Kidney epithelial cell (primary cell): ENCODE measurements at regions not wholly inside any gene's neighbourhood (a gene's known extent, or its start where the extent isn't known, plus 50 kb on each side); places are given as distances from the start of the nearest gene placed in this dataset.

Source experiments
- DNase-seq: peaks from one replicate; pipeline ENCODE4 v3.0.0-alpha.2; 2010; ENCODE audit warnings: low read depth
- H3K27me3 ChIP-seq: 2 replicates; pipeline ENCODE4 v1.6.0; 2011; ENCODE audit warnings: low read length; ENCODE audit not compliant: control insufficient read depth, insufficient read depth
- H3K36me3 ChIP-seq: 2 replicates; pipeline ENCODE4 v1.5.1; 2011; ENCODE audit warnings: low read length; ENCODE audit not compliant: control insufficient read depth, insufficient read depth
- H3K4me3 ChIP-seq: 2 replicates; pipeline ENCODE4 v1.5.1; 2011; ENCODE audit warnings: low read depth, mild to moderate bottlenecking, control low read depth, low read length
- TF ChIP-seq, protein P1 (sequence below): IDR thresholded peaks from 2 replicates; pipeline ENCODE4 v1.5.1; 2011; ENCODE audit warnings: mild to moderate bottlenecking, moderate library complexity, low read length, control low read depth, inconsistent platforms; ENCODE audit not compliant: insufficient read depth, poor library complexity, severe bottlenecking

DNA sequence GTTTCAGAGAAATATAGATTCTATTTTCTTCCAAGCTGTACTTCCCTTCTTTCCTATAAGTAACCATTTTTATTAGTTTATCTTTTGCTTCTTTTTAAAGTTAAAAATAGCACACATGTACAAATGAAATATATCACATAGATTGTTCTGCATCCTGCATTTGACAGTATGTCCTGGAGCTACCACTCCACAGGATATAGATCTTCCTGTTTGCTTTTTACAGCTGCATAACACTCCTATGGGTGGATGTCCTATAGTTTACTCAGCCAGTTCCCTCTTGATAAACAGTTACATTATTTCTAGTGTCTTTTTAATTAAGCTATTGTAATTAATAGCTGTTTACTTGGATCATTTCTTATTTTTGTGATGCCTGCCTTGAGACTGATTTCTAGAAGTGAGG lies 301.6 kb upstream of the DDX53 start:
- Histone ChIP-seq H3K4me3 (no peak overlapping the region), H3K27me3 (no peaks in the 10 kb centered on the region), H3K36me3 (no peaks in the 10 kb centered on the region)
- no peak for DNase-seq
- TF ChIP-seq, protein P1, sequence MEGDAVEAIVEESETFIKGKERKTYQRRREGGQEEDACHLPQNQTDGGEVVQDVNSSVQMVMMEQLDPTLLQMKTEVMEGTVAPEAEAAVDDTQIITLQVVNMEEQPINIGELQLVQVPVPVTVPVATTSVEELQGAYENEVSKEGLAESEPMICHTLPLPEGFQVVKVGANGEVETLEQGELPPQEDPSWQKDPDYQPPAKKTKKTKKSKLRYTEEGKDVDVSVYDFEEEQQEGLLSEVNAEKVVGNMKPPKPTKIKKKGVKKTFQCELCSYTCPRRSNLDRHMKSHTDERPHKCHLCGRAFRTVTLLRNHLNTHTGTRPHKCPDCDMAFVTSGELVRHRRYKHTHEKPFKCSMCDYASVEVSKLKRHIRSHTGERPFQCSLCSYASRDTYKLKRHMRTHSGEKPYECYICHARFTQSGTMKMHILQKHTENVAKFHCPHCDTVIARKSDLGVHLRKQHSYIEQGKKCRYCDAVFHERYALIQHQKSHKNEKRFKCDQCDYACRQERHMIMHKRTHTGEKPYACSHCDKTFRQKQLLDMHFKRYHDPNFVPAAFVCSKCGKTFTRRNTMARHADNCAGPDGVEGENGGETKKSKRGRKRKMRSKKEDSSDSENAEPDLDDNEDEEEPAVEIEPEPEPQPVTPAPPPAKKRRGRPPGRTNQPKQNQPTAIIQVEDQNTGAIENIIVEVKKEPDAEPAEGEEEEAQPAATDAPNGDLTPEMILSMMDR = no peak

DNA sequence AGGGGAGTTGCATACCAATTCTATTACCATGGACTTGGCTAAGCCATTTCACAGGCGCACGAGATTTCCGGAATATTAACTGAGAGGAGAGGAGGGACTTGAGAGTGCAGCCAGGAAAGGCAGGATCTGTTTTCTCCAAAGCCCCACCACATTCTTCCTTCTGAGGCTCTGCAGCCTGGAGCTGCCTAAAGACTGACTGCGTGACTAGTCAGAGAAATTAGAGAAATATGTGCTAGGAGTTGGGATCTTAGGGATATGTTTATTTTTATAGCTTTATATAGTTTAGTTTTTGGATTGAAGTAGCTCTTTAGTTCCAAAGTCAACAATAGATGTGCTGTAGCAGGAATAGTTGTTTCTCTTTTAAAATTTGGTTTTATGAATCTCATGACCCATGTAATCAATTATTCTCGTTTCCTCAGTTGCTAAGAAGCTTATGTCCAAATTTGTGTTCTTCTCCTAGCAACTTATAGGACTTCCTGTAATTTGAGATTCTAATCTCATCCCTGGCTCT lies 300.1 kb upstream of the DDX53 start:
- no peak overlapping the region for H3K4me3 ChIP-seq
- no peaks in the 10 kb centered on the region for H3K27me3 ChIP-seq
- H3K36me3 ChIP-seq = no peaks in the 10 kb centered on the region
- TF ChIP-seq, protein P1 = no peak
- DNase-seq = no peak

DNA sequence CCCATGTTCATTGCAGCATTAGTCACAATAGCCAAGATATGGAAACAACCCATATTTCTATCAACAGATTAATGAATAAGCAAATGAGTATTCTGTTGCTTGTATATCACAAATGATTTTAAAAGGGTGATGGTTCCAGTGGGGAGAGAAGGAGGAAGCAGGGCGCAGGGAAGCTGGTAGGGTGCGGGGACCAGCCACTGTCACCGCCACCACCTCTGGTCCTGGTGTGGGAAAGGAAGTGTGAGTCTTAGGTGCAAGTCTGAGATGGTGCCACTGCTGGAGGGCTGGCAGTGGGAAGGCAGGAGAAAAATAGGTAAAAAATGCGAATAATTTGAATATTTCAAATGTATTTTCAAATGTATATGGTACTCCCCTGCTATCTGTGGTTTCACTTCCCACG lies 286.8 kb upstream of the DDX53 start:
- no peaks in the 10 kb centered on the region for H3K27me3 ChIP-seq
- H3K36me3 ChIP-seq = no peaks in the 10 kb centered on the region
- DNase-seq = no peak
- H3K4me3 ChIP-seq = no peak overlapping the region
- TF ChIP-seq, protein P1 = no peak

DNA sequence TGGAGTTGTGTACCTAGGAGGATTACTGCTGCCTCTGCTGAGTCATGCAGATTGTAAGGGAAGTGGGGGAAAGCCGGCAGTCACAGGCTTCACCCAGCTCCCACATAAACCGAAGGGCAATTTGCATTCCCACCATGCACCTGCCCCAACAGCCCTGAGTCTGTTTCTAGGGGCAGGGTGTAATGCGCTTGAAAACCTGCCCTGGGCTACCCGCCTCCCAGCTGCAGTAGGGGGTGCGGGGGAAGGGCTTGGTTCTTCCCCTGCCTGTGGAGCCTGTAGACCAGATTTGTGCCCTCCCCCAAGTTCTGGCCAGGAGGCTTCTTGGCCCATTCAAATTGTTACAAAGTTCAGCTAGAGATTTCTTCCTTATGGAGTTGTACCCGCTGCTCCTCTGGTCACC lies 269.2 kb upstream of the DDX53 start:
- no peak overlapping the region for H3K4me3 ChIP-seq
- no peaks in the 10 kb centered on the region for H3K27me3 ChIP-seq
- H3K36me3 ChIP-seq = no peaks in the 10 kb centered on the region
- TF ChIP-seq, protein P1 = no peak
- no peak for DNase-seq

DNA sequence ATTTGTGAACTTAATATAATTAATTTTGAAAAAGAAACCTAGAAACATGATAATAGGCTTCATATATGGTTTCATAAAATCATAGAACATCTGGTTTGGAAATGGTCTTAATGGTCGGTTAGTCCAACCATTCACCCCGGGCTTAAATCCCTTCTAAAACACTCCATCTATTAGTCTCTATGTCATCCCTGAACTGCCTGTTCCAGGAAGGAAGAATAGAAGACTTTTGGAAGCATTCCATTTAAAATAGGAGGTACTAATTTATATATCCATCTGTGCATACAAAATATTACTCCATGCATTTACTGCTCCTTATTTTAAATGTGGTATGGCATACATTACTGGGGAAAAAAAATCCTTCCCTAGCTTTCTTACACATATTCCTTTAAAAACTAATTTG lies 262.2 kb upstream of the DDX53 start:
- TF ChIP-seq, protein P1 = no peak
- H3K27me3 ChIP-seq = no peaks in the 10 kb centered on the region
- DNase-seq = no peak

DNA sequence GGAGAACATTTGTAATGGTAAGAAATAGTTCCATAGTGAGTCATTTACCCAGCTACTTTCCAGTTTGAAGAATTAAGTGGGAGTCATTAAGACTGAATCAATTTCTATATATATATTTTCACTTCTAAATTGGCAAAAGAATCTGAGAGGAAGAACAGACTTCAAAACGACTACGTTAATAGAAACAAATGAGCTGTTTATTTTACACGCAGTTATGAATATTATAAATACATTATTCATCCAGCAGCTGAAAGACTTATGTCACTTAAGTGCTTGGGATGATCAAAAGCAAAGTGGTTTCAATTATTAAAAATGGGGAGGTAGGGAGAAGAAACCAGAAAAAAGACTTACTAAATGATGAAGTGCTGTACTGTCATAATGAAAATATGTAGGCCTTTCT lies 260.5 kb upstream of the DDX53 start:
- Histone ChIP-seq H3K4me3 (no peak overlapping the region), H3K36me3 (no peaks in the 10 kb centered on the region), H3K27me3 (no peaks in the 10 kb centered on the region)
- TF ChIP-seq, protein P1 = no peak
- DNase-seq = no peak

More for the DNA sequence above, 262.2 kb upstream of the DDX53 start:
- H3K36me3 ChIP-seq = no peaks in the 10 kb centered on the region
- H3K4me3 ChIP-seq = no peak overlapping the region
